Suprapubic skin (tissue), 4 donors: ENCODE measurements at regions not wholly inside any gene's neighbourhood (a gene's known extent, or its start where the extent isn't known, plus 50 kb on each side); places are given as distances from the start of the nearest gene placed in this dataset.

Source experiments
- DNase-seq, 2 donors: peaks; one replicate each; pipeline ENCODE4 v3.0.0-alpha.2; 2019; ENCODE audit warnings: low spot score in 2 of 2
- H3K27ac ChIP-seq: fragments of 200-600 bp; sonication (generic); one replicate; pipeline ENCODE4 v1.5.1; 2019
- H3K27me3 ChIP-seq: fragments of 200-600 bp; sonication (generic); one replicate; pipeline ENCODE4 v1.5.1; 2019
- H3K36me3 ChIP-seq: fragments of 200-600 bp; sonication (generic); one replicate; pipeline ENCODE4 v1.5.1; 2019
- H3K4me1 ChIP-seq: fragments of 200-600 bp; sonication (generic); one replicate; pipeline ENCODE4 v1.5.1; 2019
- H3K4me3 ChIP-seq: fragments of 200-600 bp; sonication (generic); one replicate; pipeline ENCODE4 v1.5.1; 2019; ENCODE audit warnings: mild to moderate bottlenecking
- H3K9me3 ChIP-seq: fragments of 200-600 bp; sonication (generic); one replicate; pipeline ENCODE4 v1.5.1; 2019
- CTCF ChIP-seq, 2 donors: fragments of 200-600 bp in 1 of 2; fragments of 450-650 bp in 1 of 2; sonication (generic) in 1 of 2; IDR thresholded peaks; one replicate each; pipeline ENCODE4 v1.5.1; 2016 to 2019; ENCODE audit warnings: antibody characterized with exemption in 2 of 2, mild to moderate bottlenecking in 1 of 2, moderate library complexity in 1 of 2
- EP300 ChIP-seq: sonication (generic); formaldehyde crosslinking; IDR thresholded peaks from one replicate; pipeline ENCODE4 v1.6.1; 2017; ENCODE audit warnings: antibody characterized with exemption
- POLR2A ChIP-seq, 2 donors: fragments of 450-650 bp; IDR thresholded peaks; one replicate each; pipeline ENCODE4 v1.6.1; 2017; ENCODE audit warnings: antibody characterized with exemption in 2 of 2, mild to moderate bottlenecking in 2 of 2, moderate library complexity in 2 of 2
- POLR2AphosphoS5 ChIP-seq, 3 donors: sonication (generic); formaldehyde crosslinking; IDR thresholded peaks; one replicate each; pipeline ENCODE4 v1.6.1; 2017; ENCODE audit warnings: antibody characterized with exemption in 3 of 3
- WGBS: methylation state at CpG from one replicate; pipeline ENCODE4 v1.1.5; 2018; 5-methylcytosine and 5-hydroxymethylcytosine counted together

DNA sequence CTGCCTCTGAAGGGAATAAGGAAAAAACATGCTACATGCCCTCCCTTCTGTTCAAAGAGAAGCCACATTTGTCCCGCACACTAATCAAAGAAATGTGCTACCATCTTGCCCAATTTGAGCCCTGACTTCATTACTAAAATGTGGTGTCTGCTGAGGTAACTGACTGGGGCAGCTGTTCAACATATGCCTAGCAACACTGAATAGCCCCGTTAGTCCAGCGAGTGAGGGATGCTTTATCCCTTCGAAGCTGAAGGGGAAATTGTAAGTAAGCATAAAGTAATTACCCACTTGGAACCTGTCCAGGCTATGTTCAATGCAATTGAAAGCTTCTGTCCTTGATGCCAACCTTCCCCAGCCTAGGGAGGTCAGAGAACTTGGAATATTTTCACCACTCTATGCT, 310.6 kb downstream of the SEC16B start:
- H3K9me3 ChIP-seq: no peaks in the 10 kb centered on the region
- no peak overlapping the region for H3K4me3 ChIP-seq
- H3K36me3 ChIP-seq: no peaks in the 10 kb centered on the region
- WGBS: 57% methylated on average over 4 of the region's 4 CpGs
- no peaks in the 10 kb centered on the region for H3K4me1 ChIP-seq
- no peak for TF ChIP-seq POLR2A (IDR thresholded peaks at IDR 0.05)
- DNase-seq: no peak
- H3K27me3 ChIP-seq: no peaks in the 10 kb centered on the region
- no peak overlapping the region for H3K27ac ChIP-seq

GRCh38 chr1:177656598-177656997, 313.3 kb downstream of the SEC16B start:
- TF ChIP-seq POLR2AphosphoS5 (IDR thresholded peaks at IDR 0.05): no peak
- no peak for TF ChIP-seq CTCF (IDR thresholded peaks at IDR 0.05)
- TF ChIP-seq POLR2A (IDR thresholded peaks at IDR 0.05): no peak
- no peak for TF ChIP-seq EP300
- H3K9me3 ChIP-seq: no peaks in the 10 kb centered on the region
- H3K36me3 ChIP-seq: no peaks in the 10 kb centered on the region
- DNase-seq: no peak
- no peaks in the 10 kb centered on the region for H3K4me1 ChIP-seq
- no peak overlapping the region for H3K4me3 ChIP-seq
- no peaks in the 10 kb centered on the region for H3K27me3 ChIP-seq
- H3K27ac ChIP-seq: no peak overlapping the region
- 85% methylated on average over 3 of the region's 3 CpGs for WGBS

GRCh38 chr1:177650947-177651346, 318.9 kb downstream of the SEC16B start:
- Histone ChIP-seq H3K27ac (no peak overlapping the region), H3K36me3 (no peaks in the 10 kb centered on the region), H3K27me3 (no peaks in the 10 kb centered on the region), H3K9me3 (no peaks in the 10 kb centered on the region), H3K4me1 (no peaks in the 10 kb centered on the region), H3K4me3 (no peak overlapping the region)
- no peak for TF ChIP-seq POLR2A (IDR thresholded peaks at IDR 0.05)
- no peak for TF ChIP-seq POLR2AphosphoS5 (IDR thresholded peaks at IDR 0.05)
- no peak for TF ChIP-seq EP300
- no peak for TF ChIP-seq CTCF (IDR thresholded peaks at IDR 0.05)
- WGBS: 76% methylated on average over 3 of the region's 3 CpGs
- DNase-seq: no peak

- no peak for DNase-seq
- Histone ChIP-seq H3K36me3 (no peaks in the 10 kb centered on the region), H3K4me3 (no peak overlapping the region), H3K9me3 (no peaks in the 10 kb centered on the region), H3K27me3 (no peaks in the 10 kb centered on the region), H3K4me1 (no peaks in the 10 kb centered on the region), H3K27ac (no peak overlapping the region)
- WGBS: 74% methylated on average over 6 of the region's 6 CpGs
- no peak for TF ChIP-seq CTCF (IDR thresholded peaks at IDR 0.05)
- no peak for TF ChIP-seq POLR2A (IDR thresholded peaks at IDR 0.05)
- no peak for TF ChIP-seq EP300
- no peak for TF ChIP-seq POLR2AphosphoS5 (IDR thresholded peaks at IDR 0.05)
Measured at GRCh38 chr1:177648731-177649265, 321.1 kb downstream of the SEC16B start.

- no peak for DNase-seq
- Histone ChIP-seq H3K9me3 (no peaks in the 10 kb centered on the region), H3K27ac (no peak overlapping the region), H3K4me3 (no peak overlapping the region), H3K36me3 (no peaks in the 10 kb centered on the region), H3K4me1 (no peaks in the 10 kb centered on the region), H3K27me3 (no peaks in the 10 kb centered on the region)
- TF ChIP-seq EP300 (no peak), POLR2A (IDR thresholded peaks at IDR 0.05) (no peak), POLR2AphosphoS5 (IDR thresholded peaks at IDR 0.05) (no peak), CTCF (IDR thresholded peaks at IDR 0.05) (no peak)
- whole genome bisulfite sequencing: 82% methylated on average over 1 of the region's 1 CpG
Measured at GRCh38 chr1:177648138-177648537, 321.7 kb downstream of the SEC16B start.
